Brain microvascular endothelial cell (primary cell): ENCODE measurements at regions not wholly inside any gene's neighbourhood (a gene's known extent, or its start where the extent isn't known, plus 50 kb on each side); places are given as distances from the start of the nearest gene placed in this dataset.
"Not testable (repeated sequence)": the region's sequence is repeated elsewhere in the genome, so short reads cannot be mapped to it uniquely, and the experiment has no call there.

ENCODE experiments used
- DNase-seq: peaks from one replicate; pipeline ENCODE4 v3.0.0-alpha.2; 2020
- H3K27ac ChIP-seq: fragments of 250-450 bp; sonication (Bioruptor Pico); 2 replicates; pipeline ENCODE4 v1.5.1; 2020; ENCODE audit warnings: mild to moderate bottlenecking, moderate library complexity
- H3K27me3 ChIP-seq: fragments of 250-450 bp; sonication (Bioruptor Pico); replicated peaks from 2 replicates; pipeline ENCODE4 v1.5.1; 2020; ENCODE audit warnings: mild to moderate bottlenecking
- H3K36me3 ChIP-seq: fragments of 250-450 bp; sonication (Bioruptor Pico); replicated peaks from 2 replicates; pipeline ENCODE4 v1.5.1; 2020; ENCODE audit warnings: mild to moderate bottlenecking
- H3K4me3 ChIP-seq: 2 replicates; pipeline ENCODE4 v1.5.1; 2011; ENCODE audit warnings: low read depth, mild to moderate bottlenecking, control low read depth, low read length, moderate library complexity
- in situ Hi-C: cut with HindIII; loops from 2 replicates; pipeline ENCODE4 v1.10.0; 2017; ENCODE audit warnings: low sequenced_read_pairs, low pct_ligation_motif_present
- TF ChIP-seq, protein P1 (sequence below): IDR thresholded peaks from 2 replicates; pipeline ENCODE4 v1.5.1; 2011; ENCODE audit warnings: low read depth, mild to moderate bottlenecking, moderate library complexity, low read length, control low read depth, inconsistent platforms; ENCODE audit errors: missing control alignments

DNA sequence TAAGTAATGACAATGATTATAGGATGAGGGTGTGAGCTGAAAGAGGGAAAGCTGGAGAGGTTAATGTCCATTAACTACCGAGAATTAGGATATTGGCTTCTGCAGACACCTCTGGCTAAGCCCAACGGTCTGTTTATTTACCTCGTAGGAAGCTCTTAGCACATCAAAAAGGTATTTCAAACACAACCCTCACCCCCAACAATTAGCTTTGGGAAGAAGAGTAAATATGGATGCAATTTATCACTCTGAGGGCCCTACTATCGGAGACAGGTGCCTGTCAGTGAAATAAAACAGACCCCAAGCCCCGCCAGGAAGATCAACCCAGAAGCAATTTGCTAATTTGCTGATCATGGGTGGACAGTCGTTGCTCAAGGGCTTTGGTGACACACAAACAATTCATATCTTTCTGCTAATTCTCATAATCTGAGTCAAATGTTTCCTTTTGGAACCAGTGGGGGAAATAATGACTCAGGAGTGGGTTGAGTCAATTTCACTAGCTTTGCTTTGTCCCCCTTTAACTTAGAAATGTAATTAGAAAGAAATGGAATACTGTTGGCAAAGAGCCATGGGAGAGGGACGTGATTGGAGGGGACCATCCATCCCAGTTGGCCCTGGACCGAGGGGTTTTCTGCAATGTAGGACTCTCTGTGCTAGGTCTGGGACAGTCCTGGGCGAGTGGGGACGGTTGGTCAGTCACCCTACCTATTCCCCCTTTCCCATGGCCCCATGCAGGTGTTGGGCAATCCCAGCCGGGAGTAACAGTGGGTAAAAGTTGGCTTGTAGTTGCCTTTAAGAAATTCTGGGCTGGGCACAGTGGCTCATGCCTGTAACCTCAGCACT lies 99.1 kb upstream of the MED13L start:
- DNase-seq = no peak
- TF ChIP-seq, protein P1, sequence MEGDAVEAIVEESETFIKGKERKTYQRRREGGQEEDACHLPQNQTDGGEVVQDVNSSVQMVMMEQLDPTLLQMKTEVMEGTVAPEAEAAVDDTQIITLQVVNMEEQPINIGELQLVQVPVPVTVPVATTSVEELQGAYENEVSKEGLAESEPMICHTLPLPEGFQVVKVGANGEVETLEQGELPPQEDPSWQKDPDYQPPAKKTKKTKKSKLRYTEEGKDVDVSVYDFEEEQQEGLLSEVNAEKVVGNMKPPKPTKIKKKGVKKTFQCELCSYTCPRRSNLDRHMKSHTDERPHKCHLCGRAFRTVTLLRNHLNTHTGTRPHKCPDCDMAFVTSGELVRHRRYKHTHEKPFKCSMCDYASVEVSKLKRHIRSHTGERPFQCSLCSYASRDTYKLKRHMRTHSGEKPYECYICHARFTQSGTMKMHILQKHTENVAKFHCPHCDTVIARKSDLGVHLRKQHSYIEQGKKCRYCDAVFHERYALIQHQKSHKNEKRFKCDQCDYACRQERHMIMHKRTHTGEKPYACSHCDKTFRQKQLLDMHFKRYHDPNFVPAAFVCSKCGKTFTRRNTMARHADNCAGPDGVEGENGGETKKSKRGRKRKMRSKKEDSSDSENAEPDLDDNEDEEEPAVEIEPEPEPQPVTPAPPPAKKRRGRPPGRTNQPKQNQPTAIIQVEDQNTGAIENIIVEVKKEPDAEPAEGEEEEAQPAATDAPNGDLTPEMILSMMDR = no peak

DNA sequence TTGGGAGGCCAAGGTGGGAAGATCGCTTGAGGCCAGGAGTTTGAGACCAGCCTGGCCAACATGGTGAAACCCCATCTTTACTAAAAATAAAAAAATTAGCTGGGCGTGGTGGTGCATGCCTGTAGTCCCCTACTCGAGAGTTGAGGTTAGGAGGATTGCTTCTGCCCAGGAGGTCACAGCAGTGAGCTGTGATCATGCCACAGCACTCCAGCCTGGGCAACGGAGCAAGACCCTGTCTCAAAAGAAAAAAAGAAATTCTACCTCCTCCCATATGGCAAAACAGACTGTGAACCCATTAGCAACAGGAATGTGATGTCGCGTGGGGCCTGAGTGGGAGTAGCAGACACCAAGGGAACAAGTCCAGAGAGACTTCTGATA lies 99.7 kb upstream of the MED13L start:
- in situ Hi-C loops, DNase-seq, H3K27me3 ChIP-seq, H3K4me3 ChIP-seq, H3K36me3 ChIP-seq, H3K27ac ChIP-seq: not testable (repeated sequence)

More for the DNA sequence above, 99.1 kb upstream of the MED13L start:
- in situ Hi-C loops = no loop called here
- Histone ChIP-seq H3K27ac (peak overlapping the region; percentile 5), H3K36me3 (no peaks in the 10 kb centered on the region), H3K27me3 (no peaks in the 10 kb centered on the region), H3K4me3 (no peak overlapping the region)

DNA sequence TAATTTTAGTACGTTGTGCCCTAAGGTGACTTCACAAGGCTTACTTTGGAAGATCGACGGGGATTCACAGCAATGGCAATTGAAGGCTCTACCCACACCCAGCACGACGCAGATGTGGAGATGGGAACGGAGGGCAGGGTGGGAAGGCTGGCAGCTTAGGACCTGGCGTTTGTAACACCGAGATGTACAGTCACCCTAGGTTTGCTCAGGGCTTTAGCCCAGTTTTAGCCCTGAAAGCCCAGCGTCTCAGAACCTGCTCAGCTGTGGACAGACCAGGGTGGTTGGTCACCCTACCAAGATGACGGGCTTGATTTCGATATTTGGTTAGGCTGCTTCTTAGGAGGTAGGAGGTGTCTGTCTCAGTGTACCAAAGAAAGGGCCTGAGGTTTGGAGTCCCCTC lies 100.5 kb upstream of the MED13L start:
- no peak for DNase-seq
- Histone ChIP-seq H3K27ac (no peak overlapping the region), H3K27me3 (no peaks in the 10 kb centered on the region), H3K36me3 (no peaks in the 10 kb centered on the region), H3K4me3 (no peak overlapping the region)
- in situ Hi-C loops = no loop called here
- TF ChIP-seq, protein P1 = no peak

DNA sequence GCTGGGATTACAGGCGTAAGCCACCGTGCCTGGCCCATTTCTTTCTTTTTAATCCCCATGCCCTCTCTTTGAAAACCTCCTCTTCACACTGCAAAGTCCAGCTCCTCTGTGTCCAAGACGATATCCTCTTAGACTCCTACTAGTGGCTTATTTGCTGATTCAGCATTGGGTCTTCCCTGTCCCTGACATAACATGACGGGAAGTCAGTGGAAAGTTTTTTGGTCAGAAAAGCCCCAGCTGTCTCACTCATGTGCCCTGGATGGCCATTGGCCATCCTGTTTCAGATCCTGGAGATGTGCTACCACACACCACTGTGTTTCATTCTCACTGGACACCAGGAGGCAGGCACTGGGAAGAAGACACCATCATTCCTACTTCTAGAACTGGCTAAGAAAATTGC lies 102.6 kb upstream of the MED13L start:
- H3K27me3 ChIP-seq = no peaks in the 10 kb centered on the region
- no peak for DNase-seq
- H3K4me3 ChIP-seq = no peak overlapping the region
- H3K36me3 ChIP-seq = no peaks in the 10 kb centered on the region
- H3K27ac ChIP-seq = no peak overlapping the region
- TF ChIP-seq, protein P1 = no peak
- in situ Hi-C loops = no loop called here

DNA sequence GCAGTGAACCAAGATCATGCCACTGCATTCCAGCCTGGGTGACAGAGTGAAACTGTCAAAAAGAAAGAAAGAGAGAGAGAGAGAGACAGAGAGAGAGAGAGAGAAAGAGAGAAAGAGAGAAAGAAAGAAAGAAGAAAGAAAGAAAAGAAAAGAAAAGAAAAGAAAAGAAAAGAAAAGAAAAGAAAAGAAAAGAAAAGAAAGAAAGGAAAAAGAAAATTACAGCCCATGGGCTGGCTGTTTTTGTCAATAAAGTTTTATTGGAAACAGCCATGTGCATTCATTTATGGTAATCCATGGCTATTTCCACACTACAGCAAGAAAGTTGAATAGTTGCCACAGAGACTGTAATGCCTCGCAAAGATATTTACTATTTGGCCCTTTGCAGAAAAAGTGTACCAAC lies 103.2 kb upstream of the MED13L start:
- DNase-seq, H3K4me3 ChIP-seq, H3K27me3 ChIP-seq, in situ Hi-C loops, H3K36me3 ChIP-seq: not testable (repeated sequence)
- H3K27ac ChIP-seq = peak overlapping the region; percentile 97

DNA sequence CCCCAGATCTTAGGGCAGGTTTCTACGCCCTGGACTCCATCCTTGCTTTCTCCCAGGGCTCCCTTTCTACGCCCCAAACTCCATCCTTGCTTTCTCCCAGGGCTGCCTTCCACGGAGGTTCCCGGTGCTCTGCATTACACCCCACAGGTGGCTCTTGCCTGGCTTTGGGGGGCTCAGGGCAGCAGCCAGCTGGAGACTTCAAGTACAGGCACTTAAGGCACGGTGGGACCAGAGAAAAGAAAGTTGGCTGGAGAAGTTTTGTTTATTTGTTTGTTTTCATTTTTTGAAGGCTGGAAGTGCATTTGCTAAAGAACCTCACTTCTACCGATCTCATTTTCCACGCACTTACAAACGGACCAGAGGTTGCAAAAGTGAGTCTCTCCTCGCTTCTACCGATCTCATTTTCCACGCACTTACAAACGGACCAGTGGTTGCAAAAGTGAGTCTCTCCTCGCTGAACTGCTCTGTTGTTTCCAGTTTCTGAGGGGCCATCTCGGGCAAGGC lies 103.8 kb upstream of the MED13L start:
- Histone ChIP-seq H3K27me3 (no peaks in the 10 kb centered on the region), H3K27ac (peak overlapping the region; percentile 97), H3K4me3 (peak overlapping the region; percentile 22), H3K36me3 (no peaks in the 10 kb centered on the region)
- DNase-seq = no peak
- TF ChIP-seq, protein P1 = no peak
- in situ Hi-C loops = no loop called here
